PC-3 (cell line): ENCODE measurements at regions not wholly inside any gene's neighbourhood (a gene's known extent, or its start where the extent isn't known, plus 50 kb on each side); places are given as distances from the start of the nearest gene placed in this dataset.
"Not testable (repeated sequence)": the region's sequence is repeated elsewhere in the genome, so short reads cannot be mapped to it uniquely, and the experiment has no call there.

Experiments used
- EZH2 ChIP-seq: fragments of 300-600 bp; sonication (generic); IDR thresholded peaks from one replicate; pipeline ENCODE4 v1.6.1; 2017; ENCODE audit warnings: antibody characterized with exemption, mild to moderate bottlenecking, low read length; ENCODE audit not compliant: unreplicated experiment
- TF ChIP-seq, protein P1 (sequence below): fragments of 300-600 bp; sonication (generic); conservative IDR thresholded peaks from 2 replicates; pipeline ENCODE4 v1.5.1; 2017; ENCODE audit warnings: antibody characterized with exemption, low read depth, mild to moderate bottlenecking, low read length

DNA sequence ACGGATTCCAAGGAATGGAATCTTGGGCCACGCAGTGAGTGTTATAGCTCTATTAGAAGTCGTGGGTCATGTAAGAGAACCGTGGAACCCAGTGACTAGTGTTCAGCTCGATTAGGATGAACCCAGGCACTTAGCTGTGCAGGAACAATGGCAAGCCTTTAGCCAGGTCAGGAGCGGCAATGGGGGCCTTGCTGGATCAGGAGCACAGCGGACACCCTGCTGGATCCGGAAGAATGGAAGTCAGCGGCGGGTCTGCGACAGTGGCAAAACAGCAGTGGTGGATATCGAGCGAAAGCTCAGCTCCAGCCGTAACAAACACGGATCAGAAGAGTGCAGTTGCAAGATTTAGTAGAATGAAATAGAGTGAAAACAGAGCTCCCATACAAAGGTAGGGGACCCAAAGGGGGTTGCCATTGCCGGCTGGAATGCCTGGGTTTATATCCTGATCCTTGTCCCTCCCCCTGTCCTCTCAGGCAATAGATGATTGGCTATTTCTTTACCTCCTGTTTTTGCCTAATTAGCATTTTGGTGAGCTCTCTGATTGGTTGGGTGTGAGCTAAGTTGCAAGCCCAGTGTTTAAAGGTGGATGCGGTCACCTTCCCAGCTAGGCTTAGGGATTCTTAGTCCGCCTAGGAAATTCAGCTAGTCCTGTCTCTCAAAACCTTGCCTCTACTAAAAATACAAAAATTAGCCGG, 618.3 kb upstream of the CBLB start:
- TF ChIP-seq, protein P1, sequence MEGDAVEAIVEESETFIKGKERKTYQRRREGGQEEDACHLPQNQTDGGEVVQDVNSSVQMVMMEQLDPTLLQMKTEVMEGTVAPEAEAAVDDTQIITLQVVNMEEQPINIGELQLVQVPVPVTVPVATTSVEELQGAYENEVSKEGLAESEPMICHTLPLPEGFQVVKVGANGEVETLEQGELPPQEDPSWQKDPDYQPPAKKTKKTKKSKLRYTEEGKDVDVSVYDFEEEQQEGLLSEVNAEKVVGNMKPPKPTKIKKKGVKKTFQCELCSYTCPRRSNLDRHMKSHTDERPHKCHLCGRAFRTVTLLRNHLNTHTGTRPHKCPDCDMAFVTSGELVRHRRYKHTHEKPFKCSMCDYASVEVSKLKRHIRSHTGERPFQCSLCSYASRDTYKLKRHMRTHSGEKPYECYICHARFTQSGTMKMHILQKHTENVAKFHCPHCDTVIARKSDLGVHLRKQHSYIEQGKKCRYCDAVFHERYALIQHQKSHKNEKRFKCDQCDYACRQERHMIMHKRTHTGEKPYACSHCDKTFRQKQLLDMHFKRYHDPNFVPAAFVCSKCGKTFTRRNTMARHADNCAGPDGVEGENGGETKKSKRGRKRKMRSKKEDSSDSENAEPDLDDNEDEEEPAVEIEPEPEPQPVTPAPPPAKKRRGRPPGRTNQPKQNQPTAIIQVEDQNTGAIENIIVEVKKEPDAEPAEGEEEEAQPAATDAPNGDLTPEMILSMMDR = not testable (repeated sequence)
- not testable (repeated sequence) for TF ChIP-seq EZH2
